NK-92 (cell line): ENCODE measurements at regions not wholly inside any gene's neighbourhood (a gene's known extent, or its start where the extent isn't known, plus 50 kb on each side); places are given as distances from the start of the nearest gene placed in this dataset.

Experiments used
- DNase-seq: peaks from one replicate; lab custom pipeline; 2025; ENCODE audit not compliant: unreplicated experiment; lab: John Stamatoyannopoulos, UW

- no peak for DNase-seq
Observed at GRCh38 chr1:42035205-42035829, 116.6 kb upstream of the HIVEP3 start.

- no peak for DNase-seq
Observed at GRCh38 chr1:42034426-42034825, 115.7 kb upstream of the HIVEP3 start.

- no peak for DNase-seq
Observed at GRCh38 chr1:42033629-42034028, 114.9 kb upstream of the HIVEP3 start.

GRCh38 chr1:42017730-42018129, 99.0 kb upstream of the HIVEP3 start:
- no peak for DNase-seq

- no peak for DNase-seq
Observed at GRCh38 chr1:42017259-42017658, 98.5 kb upstream of the HIVEP3 start.

GRCh38 chr1:42014823-42015222, 96.1 kb upstream of the HIVEP3 start:
- no peak for DNase-seq

GRCh38 chr1:42013881-42014470, 95.3 kb upstream of the HIVEP3 start:
- DNase-seq, result no peak

GRCh38 chr1:42012852-42013251, 94.1 kb upstream of the HIVEP3 start:
- no peak for DNase-seq

GRCh38 chr1:42010381-42010780, 91.7 kb upstream of the HIVEP3 start:
- DNase-seq, result no peak

GRCh38 chr1:42008264-42008663, 89.5 kb upstream of the HIVEP3 start:
- DNase-seq, result no peak

GRCh38 chr1:42006836-42007235, 88.1 kb upstream of the HIVEP3 start:
- no peak for DNase-seq

- no peak for DNase-seq
Observed at GRCh38 chr1:42006093-42006492, 87.4 kb upstream of the HIVEP3 start.

GRCh38 chr1:42005530-42005929, 86.8 kb upstream of the HIVEP3 start:
- DNase-seq, result no peak

GRCh38 chr1:42004860-42005259, 86.1 kb upstream of the HIVEP3 start:
- no peak for DNase-seq

GRCh38 chr1:42004322-42004721, 85.6 kb upstream of the HIVEP3 start:
- DNase-seq, result no peak

- no peak for DNase-seq
Observed at GRCh38 chr1:42003433-42003832, 84.7 kb upstream of the HIVEP3 start.

GRCh38 chr1:42002220-42002619, 83.5 kb upstream of the HIVEP3 start:
- DNase-seq, result no peak

- no peak for DNase-seq
Observed at GRCh38 chr1:42000766-42001165, 82.0 kb upstream of the HIVEP3 start.

- DNase-seq, result no peak
Observed at GRCh38 chr1:41999884-42000283, 81.2 kb upstream of the HIVEP3 start.

- DNase-seq, result no peak
Observed at GRCh38 chr1:41998250-41998649, 79.5 kb upstream of the HIVEP3 start.

- DNase-seq, result no peak
Observed at GRCh38 chr1:41997153-41997552, 78.4 kb upstream of the HIVEP3 start.

GRCh38 chr1:41995441-41996130, 76.9 kb upstream of the HIVEP3 start:
- DNase-seq, result no peak
